H1 (cell line): ENCODE measurements at regions not wholly inside any gene's neighbourhood (a gene's known extent, or its start where the extent isn't known, plus 50 kb on each side); places are given as distances from the start of the nearest gene placed in this dataset.

ENCODE experiments used
- CTCF ChIA-PET: fragments of 300-600 bp; sonication (Branson Sonifier 250); formaldehyde crosslinking; loops from one replicate; lab custom pipeline; 2021; ENCODE audit not compliant: partially characterized antibody; lab: Charles Lee
- POLR2A ChIA-PET: fragments of 300-600 bp; sonication (Branson Sonifier 250); formaldehyde crosslinking; loops from one replicate; lab custom pipeline; 2021; ENCODE audit warnings: inconsistent platforms; ENCODE audit not compliant: partially characterized antibody; lab: Charles Lee
- DNase-seq, 2 experiments: peaks; one replicate each; pipeline versions ENCODE4 v3.0.0 to v3.0.0-alpha.2; 2010 to 2022; ENCODE audit warnings: low spot score in 2 of 2, low read depth in 1 of 2, mixed read lengths in 1 of 2
- FAIRE-seq: peaks from 2 replicates; lab custom pipeline; 2011; peaks lifted over from hg19 to GRCh38; lab: Jason Lieb, UNC
- H2AFZ ChIP-seq: 2 replicates; pipeline ENCODE4 v1.8.1; 2012; ENCODE audit warnings: low read length, inconsistent platforms
- H2AK5ac ChIP-seq: 2 replicates; pipeline ENCODE4 v1.6.1; 2013; ENCODE audit warnings: low read depth, low read length
- H2BK120ac ChIP-seq: replicated peaks from 2 replicates; pipeline ENCODE3; 2013; ENCODE audit warnings: low read depth, low read length, inconsistent platforms
- H2BK12ac ChIP-seq: 2 replicates; pipeline ENCODE4 v1.6.1; 2013; ENCODE audit warnings: low read depth, low read length
- H2BK15ac ChIP-seq: 2 replicates; pipeline ENCODE4 v1.6.1; 2013; ENCODE audit warnings: low read length
- H2BK20ac ChIP-seq: 2 replicates; pipeline ENCODE4 v1.6.1; 2013; ENCODE audit warnings: low read length
- H2BK5ac ChIP-seq: 2 replicates; pipeline ENCODE4 v1.6.1; 2013; ENCODE audit warnings: low read depth, low read length
- H3K14ac ChIP-seq: 2 replicates; pipeline ENCODE4 v1.6.1; 2013; ENCODE audit warnings: inconsistent platforms; ENCODE audit not compliant: insufficient read length
- H3K18ac ChIP-seq: 2 replicates; pipeline ENCODE4 v1.6.1; 2013; ENCODE audit warnings: low read length; ENCODE audit errors: extremely low read depth
- H3K23ac ChIP-seq: 2 replicates; pipeline ENCODE4 v1.6.1; 2013; ENCODE audit warnings: inconsistent platforms; ENCODE audit not compliant: insufficient read length
- H3K23me2 ChIP-seq: 2 replicates; pipeline ENCODE4 v1.6.1; 2013; ENCODE audit warnings: low read depth, low read length
- H3K27ac ChIP-seq: 2 replicates; pipeline ENCODE4 v1.6.1; 2011; ENCODE audit warnings: low read depth, low read length, inconsistent platforms
- H3K27me3 ChIP-seq, 4 experiments: replicated peaks in 1 of 4; 1 replicate in 1 of 4; 2 replicates in 3 of 4; pipeline versions ENCODE4 v1.6.1 to v1.8.1; 2011 to 2013; ENCODE audit warnings: low read length in 3 of 4, mild to moderate bottlenecking in 3 of 4, inconsistent platforms in 2 of 4, mixed read lengths in 2 of 4, moderate library complexity in 1 of 4; ENCODE audit not compliant: control insufficient read depth in 3 of 4, insufficient read depth in 3 of 4; ENCODE audit errors: extremely low read depth in 1 of 4
- H3K36me3 ChIP-seq, 4 experiments: 2 replicates each; pipeline versions ENCODE4 v1.6.1 to v1.8.1; 2011 to 2013; ENCODE audit warnings: mild to moderate bottlenecking in 4 of 4, low read length in 3 of 4, moderate library complexity in 2 of 4, control low read depth in 1 of 4, inconsistent platforms in 1 of 4; ENCODE audit not compliant: insufficient read depth in 4 of 4, control insufficient read depth in 2 of 4
- H3K4ac ChIP-seq: replicated peaks from 2 replicates; pipeline ENCODE3; 2013; ENCODE audit warnings: low read length, low read depth, mixed read lengths, inconsistent platforms; ENCODE audit not compliant: insufficient read length
- H3K4me1 ChIP-seq, 4 experiments: replicated peaks in 1 of 4; 1 replicate in 1 of 4; 2 replicates in 3 of 4; pipeline versions ENCODE4 v1.6.1 to v1.8.1; 2011 to 2013; ENCODE audit warnings: low read length in 3 of 4, inconsistent platforms in 2 of 4, mixed read lengths in 1 of 4; ENCODE audit not compliant: insufficient read depth in 4 of 4, control insufficient read depth in 3 of 4
- H3K4me2 ChIP-seq, 2 experiments: 2 replicates each; pipeline versions ENCODE4 v1.6.1 to v1.8.1; 2011 to 2013; ENCODE audit warnings: low read depth in 2 of 2, low read length in 2 of 2, control low read depth in 1 of 2, inconsistent platforms in 1 of 2, mild to moderate bottlenecking in 1 of 2; ENCODE audit not compliant: insufficient read depth in 1 of 2
- H3K4me3 ChIP-seq, 4 experiments: fragments of 200-600, 300-600 bp in 1 of 4; sonication (generic), shearing (Covaris generic), sonication (Bioruptor Twin) in 1 of 4; 2 replicates each; pipeline versions ENCODE4 v1.5.1 to v1.8.1; 2011 to 2016; ENCODE audit warnings: low read length in 4 of 4, low read depth in 3 of 4, control low read depth in 2 of 4, inconsistent platforms in 2 of 4, mild to moderate bottlenecking in 2 of 4, mixed read lengths in 1 of 4, moderate library complexity in 1 of 4; ENCODE audit not compliant: insufficient read depth in 2 of 4; ENCODE audit errors: extremely low read depth in 1 of 4
- H3K56ac ChIP-seq: replicated peaks from 2 replicates; pipeline ENCODE3; 2013; ENCODE audit warnings: low read depth, mild to moderate bottlenecking, mixed read lengths, low read length, inconsistent platforms; ENCODE audit not compliant: insufficient read length
- H3K79me1 ChIP-seq: 2 replicates; pipeline ENCODE4 v1.6.1; 2013; ENCODE audit warnings: low read depth, low read length, control low read depth
- H3K79me2 ChIP-seq, 2 experiments: 2 replicates each; pipeline versions ENCODE4 v1.6.1 to v1.8.1; 2012 to 2013; ENCODE audit warnings: low read length in 2 of 2, mild to moderate bottlenecking in 2 of 2, inconsistent platforms in 1 of 2; ENCODE audit not compliant: insufficient read depth in 2 of 2, control insufficient read depth in 1 of 2
- H3K9ac ChIP-seq, 4 experiments: replicated peaks in 1 of 4; 1 replicate in 1 of 4; 2 replicates in 3 of 4; pipeline versions ENCODE4 v1.6.1 to v1.8.1; 2011 to 2013; ENCODE audit warnings: low read depth in 3 of 4, low read length in 3 of 4, control low read depth in 2 of 4, mild to moderate bottlenecking in 2 of 4, moderate library complexity in 2 of 4, inconsistent platforms in 1 of 4; ENCODE audit errors: extremely low read depth in 1 of 4
- H3K9me3 ChIP-seq, 2 experiments: 2 replicates each; pipeline versions ENCODE4 v1.6.1 to v1.8.1; 2012 to 2013; ENCODE audit warnings: mild to moderate bottlenecking in 2 of 2, moderate library complexity in 2 of 2, control low read depth in 1 of 2, inconsistent platforms in 1 of 2, low read depth in 1 of 2, low read length in 1 of 2, mixed read lengths in 1 of 2; ENCODE audit not compliant: insufficient read depth in 2 of 2
- H4K20me1 ChIP-seq, 2 experiments: replicated peaks in 1 of 2; 2 replicates each; pipeline versions ENCODE3 to v1.8.1; 2011 to 2013; ENCODE audit warnings: inconsistent platforms in 2 of 2, low read length in 2 of 2, mild to moderate bottlenecking in 1 of 2; ENCODE audit not compliant: insufficient read depth in 2 of 2, control insufficient read depth in 1 of 2
- H4K5ac ChIP-seq: 2 replicates; pipeline ENCODE4 v1.6.1; 2013; ENCODE audit warnings: low read length, low read depth, mixed read lengths, inconsistent platforms; ENCODE audit not compliant: insufficient read length
- H4K8ac ChIP-seq: 2 replicates; pipeline ENCODE4 v1.8.0; 2013; ENCODE audit warnings: mild to moderate bottlenecking, moderate library complexity, low read length, inconsistent platforms; ENCODE audit not compliant: insufficient read depth; ENCODE audit errors: extremely low read depth
- H4K91ac ChIP-seq: replicated peaks from 2 replicates; pipeline ENCODE3; 2013; ENCODE audit warnings: low read length, mixed read lengths, inconsistent platforms; ENCODE audit not compliant: insufficient read length
- ASH2L ChIP-seq: fragments of 200-600, 300-600 bp; sonication (generic); IDR thresholded peaks from one replicate; pipeline ENCODE4 v1.7.1; 2017; ENCODE audit warnings: low read length
- BCL11A ChIP-seq, 2 experiments: IDR thresholded peaks; one replicate each; pipeline ENCODE4 v1.6.1; 2011; ENCODE audit warnings: low read depth in 2 of 2, low read length in 2 of 2, mild to moderate bottlenecking in 2 of 2
- E2F6 ChIP-seq: IDR thresholded peaks from 2 replicates; pipeline ENCODE4 v1.6.1; 2012; ENCODE audit warnings: inconsistent platforms
- GTF2F1 ChIP-seq: IDR thresholded peaks from 2 replicates; pipeline ENCODE4 v1.6.1; 2012; ENCODE audit warnings: low read depth, low read length, improper control_type of control experiment, borderline replicate concordance
- HDAC2 ChIP-seq, 2 experiments: fragments of 300-600 bp in 1 of 2; sonication (generic) in 1 of 2; IDR thresholded peaks; 2 replicates each; pipeline ENCODE4 v1.6.1; 2011 to 2012; ENCODE audit warnings: low read depth in 2 of 2, low read length in 2 of 2, mild to moderate bottlenecking in 2 of 2, moderate library complexity in 2 of 2, borderline replicate concordance in 1 of 2, inconsistent platforms in 1 of 2
- JUND ChIP-seq: IDR thresholded peaks from 2 replicates; pipeline ENCODE4 v1.6.1; 2011; ENCODE audit warnings: mild to moderate bottlenecking, improper control_type of control experiment, low read length
- KDM1A ChIP-seq: fragments of 200-600, 300-600 bp; sonication (generic); IDR thresholded peaks from 2 replicates; pipeline ENCODE4 v1.7.1; 2016; ENCODE audit warnings: mild to moderate bottlenecking, low read length, borderline replicate concordance
- NRF1 ChIP-seq: IDR thresholded peaks from 2 replicates; pipeline ENCODE4 v1.6.1; 2011; ENCODE audit warnings: mild to moderate bottlenecking, low read depth, low read length, improper control_type of control experiment
- POU5F1 ChIP-seq: IDR thresholded peaks from 2 replicates; pipeline ENCODE4 v1.6.1; 2011; ENCODE audit warnings: low read depth, mild to moderate bottlenecking, low read length, moderate library complexity
- USF2 ChIP-seq: IDR thresholded peaks from 2 replicates; pipeline ENCODE4 v1.6.1; 2011; ENCODE audit warnings: low read length, improper control_type of control experiment
- ZNF274 ChIP-seq: IDR thresholded peaks from 2 replicates; pipeline ENCODE4 v1.7.0; 2012; ENCODE audit warnings: low read length, borderline replicate concordance; ENCODE audit errors: extremely low read depth
- WGBS, 2 experiments: shearing (Covaris generic) in 1 of 2; methylation state at CpG; one replicate each; pipeline versions ENCODE4 v1.1.6 to v1.1.7; 2013 to 2015; ENCODE audit warnings: low lambda C conversion rate in 2 of 2, mixed read lengths in 2 of 2, inconsistent platforms in 1 of 2, low coverage in 1 of 2, missing lambda C conversion rate in 1 of 2; ENCODE audit not compliant: insufficient replicate concordance in 2 of 2, insufficient coverage in 1 of 2, insufficient read length in 1 of 2; ENCODE audit errors: extremely low coverage in 1 of 2, missing lambda C conversion rate in 1 of 2; 5-methylcytosine and 5-hydroxymethylcytosine counted together

GRCh38 chr12:87008785-87009384 lies 752.7 kb upstream of the MGAT4C start:
- no peak overlapping the region for H3K4me3 ChIP-seq
- no peaks in the 10 kb centered on the region for H3K23me2 ChIP-seq
- no peaks in the 10 kb centered on the region for H3K36me3 ChIP-seq
- WGBS, 2 experiments: 95% methylated on average over 1 of the region's 1 CpG; no CpG with 5 or more reads in 1 of the 2 experiments
- CTCF ChIA-PET: interaction anchor here (1.0 kb wide), 1 partner anchor 28 kb away, joined by 7 read pairs; no protein-coding TSS in a partner anchor
- H3K23ac ChIP-seq: no peak overlapping the region
- no peaks in the 10 kb centered on the region for H3K79me1 ChIP-seq
- H3K14ac ChIP-seq: no peak overlapping the region
- H2BK20ac ChIP-seq: no peak overlapping the region
- DNase-seq (no peak), FAIRE-seq (no peak)
- no peak overlapping the region for H3K18ac ChIP-seq
- no peak overlapping the region for H2AFZ ChIP-seq
- no peaks in the 10 kb centered on the region for H3K4me1 ChIP-seq
- TF ChIP-seq USF2: no peak
- no peak for TF ChIP-seq JUND
- TF ChIP-seq POU5F1: no peak
- no peak for TF ChIP-seq ZNF274
- no peak for TF ChIP-seq KDM1A
- TF ChIP-seq ASH2L: no peak
- TF ChIP-seq GTF2F1: no peak
- no peak for TF ChIP-seq E2F6
- TF ChIP-seq BCL11A (IDR thresholded peaks at IDR 0.05; ENCODE audit: low read depth in 2 of 2, low read length in 2 of 2): no peak
- TF ChIP-seq HDAC2 (IDR thresholded peaks at IDR 0.05; ENCODE audit: borderline replicate concordance in 1 of 2, low read depth in 2 of 2, low read length in 2 of 2): no peak
- no peak for TF ChIP-seq NRF1
- no peak overlapping the region for H3K56ac ChIP-seq
- no peaks in the 10 kb centered on the region for H3K9me3 ChIP-seq
- H2BK5ac ChIP-seq: no peak overlapping the region
- H3K4me2 ChIP-seq: no peak overlapping the region
- H2AK5ac ChIP-seq: no peak overlapping the region
- no peak overlapping the region for H3K27ac ChIP-seq
- no peak overlapping the region for H2BK12ac ChIP-seq
- H4K20me1 ChIP-seq: no peaks in the 10 kb centered on the region
- POLR2A ChIA-PET: no interaction called here
- no peak overlapping the region for H4K5ac ChIP-seq
- H2BK120ac ChIP-seq: no peak overlapping the region
- H3K79me2 ChIP-seq: no peaks in the 10 kb centered on the region
- H2BK15ac ChIP-seq: no peak overlapping the region
- no peak overlapping the region for H3K4ac ChIP-seq
- H4K8ac ChIP-seq: no peak overlapping the region
- H4K91ac ChIP-seq: no peak overlapping the region
- H3K9ac ChIP-seq: no peak overlapping the region
- H3K27me3 ChIP-seq: no peaks in the 10 kb centered on the region
